HFFc6 (cell line): ENCODE measurements at regions not wholly inside any gene's neighbourhood (a gene's known extent, or its start where the extent isn't known, plus 50 kb on each side); places are given as distances from the start of the nearest gene placed in this dataset.
"Not testable (repeated sequence)": the region's sequence is repeated elsewhere in the genome, so short reads cannot be mapped to it uniquely, and the experiment has no call there.

ENCODE experiments used
- DNase-seq: peaks from one replicate; pipeline ENCODE4 v3.0.0-alpha.2; 2018
- H3K27ac Mint-ChIP-seq: 2 replicates; pipeline ENCODE4 v1.8.0; 2020; ENCODE audit warnings: mild to moderate bottlenecking, mixed read lengths
- H3K27me3 Mint-ChIP-seq: 2 replicates; pipeline ENCODE4 v1.8.0; 2021; ENCODE audit warnings: mild to moderate bottlenecking, moderate library complexity, mixed read lengths; ENCODE audit not compliant: insufficient read depth
- H3K36me3 Mint-ChIP-seq: 2 replicates; pipeline ENCODE4 v1.8.0; 2021; ENCODE audit warnings: low read depth, mixed read lengths
- H3K4me1 Mint-ChIP-seq: 2 replicates; pipeline ENCODE4 v1.8.0; 2020; ENCODE audit warnings: low read depth, mixed read lengths
- H3K4me3 Mint-ChIP-seq: 2 replicates; pipeline ENCODE4 v1.8.0; 2020; ENCODE audit warnings: mild to moderate bottlenecking, moderate library complexity, mixed read lengths
- H3K9me3 Mint-ChIP-seq: 2 replicates; pipeline ENCODE4 v1.8.0; 2020; ENCODE audit warnings: mild to moderate bottlenecking, mixed read lengths
- TF ChIP-seq, protein P1 (sequence below): fragments of 200-600 bp; sonication (generic); IDR thresholded peaks from 2 replicates; pipeline ENCODE4 v1.5.0; 2021; ENCODE audit warnings: antibody characterized with exemption, mild to moderate bottlenecking

DNA sequence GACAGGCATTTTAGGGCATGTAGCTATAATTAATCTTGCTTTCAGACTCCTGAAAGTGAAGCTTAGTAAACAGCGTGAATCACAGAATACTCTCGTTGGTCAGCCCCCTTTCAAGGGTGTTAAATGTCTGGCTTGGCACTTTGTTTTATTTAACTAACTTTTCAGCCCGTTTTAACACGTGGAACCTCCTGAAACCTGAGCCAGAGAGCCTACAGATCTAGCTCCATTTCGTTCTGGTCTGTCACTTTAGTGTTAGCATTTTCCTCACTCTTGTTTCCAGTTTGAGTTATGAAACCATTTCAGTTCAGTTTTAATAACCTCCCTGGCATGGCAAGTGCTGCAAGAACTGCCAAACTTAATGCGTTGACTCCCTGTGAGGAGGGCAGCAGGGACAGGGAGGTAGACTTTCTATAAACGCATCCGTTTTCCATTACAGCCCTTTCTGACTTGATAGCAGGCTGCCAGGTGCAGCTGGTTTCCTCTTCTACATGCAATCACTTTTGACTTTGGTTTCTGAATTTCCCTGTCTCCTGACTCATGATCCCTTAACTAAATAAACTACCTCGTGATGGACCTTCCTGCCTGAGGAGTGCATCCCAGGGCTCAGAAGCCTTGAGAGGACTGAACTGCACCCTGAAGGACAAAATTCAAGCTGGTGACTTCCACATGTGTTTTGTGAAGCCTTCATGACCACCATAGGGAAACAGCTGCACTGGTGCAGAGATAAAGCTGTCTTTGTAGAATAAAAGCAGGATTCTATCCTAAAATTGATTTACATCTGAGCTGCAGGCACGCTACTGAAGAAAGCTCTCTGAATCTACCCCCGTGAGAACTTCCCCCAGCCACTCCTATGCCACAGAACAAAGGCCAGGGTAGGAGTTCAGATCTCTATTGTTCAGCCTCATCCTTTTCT, 192.6 kb downstream of the DLEU7 start:
- Mint-ChIP-seq H3K27me3 (peaks cover 28% of the 10 kb centered on the region), H3K27ac (no peak overlapping the region), H3K36me3 (no peaks in the 10 kb centered on the region), H3K4me3 (no peak overlapping the region), H3K4me1 (no peaks in the 10 kb centered on the region), H3K9me3 (no peaks in the 10 kb centered on the region)
- no peak for DNase-seq
- TF ChIP-seq, protein P1, sequence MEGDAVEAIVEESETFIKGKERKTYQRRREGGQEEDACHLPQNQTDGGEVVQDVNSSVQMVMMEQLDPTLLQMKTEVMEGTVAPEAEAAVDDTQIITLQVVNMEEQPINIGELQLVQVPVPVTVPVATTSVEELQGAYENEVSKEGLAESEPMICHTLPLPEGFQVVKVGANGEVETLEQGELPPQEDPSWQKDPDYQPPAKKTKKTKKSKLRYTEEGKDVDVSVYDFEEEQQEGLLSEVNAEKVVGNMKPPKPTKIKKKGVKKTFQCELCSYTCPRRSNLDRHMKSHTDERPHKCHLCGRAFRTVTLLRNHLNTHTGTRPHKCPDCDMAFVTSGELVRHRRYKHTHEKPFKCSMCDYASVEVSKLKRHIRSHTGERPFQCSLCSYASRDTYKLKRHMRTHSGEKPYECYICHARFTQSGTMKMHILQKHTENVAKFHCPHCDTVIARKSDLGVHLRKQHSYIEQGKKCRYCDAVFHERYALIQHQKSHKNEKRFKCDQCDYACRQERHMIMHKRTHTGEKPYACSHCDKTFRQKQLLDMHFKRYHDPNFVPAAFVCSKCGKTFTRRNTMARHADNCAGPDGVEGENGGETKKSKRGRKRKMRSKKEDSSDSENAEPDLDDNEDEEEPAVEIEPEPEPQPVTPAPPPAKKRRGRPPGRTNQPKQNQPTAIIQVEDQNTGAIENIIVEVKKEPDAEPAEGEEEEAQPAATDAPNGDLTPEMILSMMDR, result no peak

DNA sequence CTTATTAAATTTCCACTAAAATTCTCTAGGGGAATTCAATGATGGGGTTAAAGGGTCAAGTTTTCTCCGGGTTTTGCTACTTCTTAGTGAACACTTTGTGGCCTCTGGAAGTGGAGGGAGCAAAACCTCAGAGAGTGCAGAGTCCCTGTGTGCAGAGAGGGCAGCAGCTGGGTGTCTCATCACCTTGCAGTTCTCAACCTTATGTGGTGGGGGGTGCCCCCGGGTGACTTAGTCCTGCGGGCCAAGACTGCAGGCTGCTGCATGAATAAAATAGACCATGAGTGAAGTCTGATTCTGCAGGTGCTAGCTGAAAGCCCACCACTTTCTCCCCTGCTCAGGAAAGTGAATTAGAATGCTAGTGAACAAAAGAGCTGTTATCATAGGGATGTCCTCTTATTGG, 191.6 kb downstream of the DLEU7 start:
- H3K4me1 Mint-ChIP-seq, result no peaks in the 10 kb centered on the region
- DNase-seq, result no peak
- TF ChIP-seq, protein P1, result no peak
- peaks cover 28% of the 10 kb centered on the region for H3K27me3 Mint-ChIP-seq
- no peak overlapping the region for H3K4me3 Mint-ChIP-seq
- H3K9me3 Mint-ChIP-seq, result no peaks in the 10 kb centered on the region
- no peak overlapping the region for H3K27ac Mint-ChIP-seq
- no peaks in the 10 kb centered on the region for H3K36me3 Mint-ChIP-seq

DNA sequence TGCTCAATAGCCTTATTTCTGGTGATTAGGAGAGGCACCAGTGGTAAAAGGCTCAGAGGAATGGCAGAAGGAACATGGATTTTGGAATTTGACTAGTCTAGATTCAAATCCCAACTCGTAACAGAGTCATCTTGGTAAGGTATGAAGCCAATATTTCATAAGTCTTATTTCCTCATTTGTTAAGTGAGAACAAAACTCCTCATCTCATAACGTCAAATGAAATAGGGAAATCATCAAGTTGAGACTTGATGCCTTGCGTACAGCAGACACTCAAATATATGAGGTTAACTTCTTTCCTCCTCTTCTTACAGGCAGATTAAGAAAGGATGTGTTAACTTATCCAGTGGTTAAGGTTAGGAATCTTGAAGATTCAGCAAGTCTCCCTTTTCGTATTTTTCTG, 189.2 kb downstream of the DLEU7 start:
- no peaks in the 10 kb centered on the region for H3K36me3 Mint-ChIP-seq
- TF ChIP-seq, protein P1, result no peak
- peaks cover 33% of the 10 kb centered on the region for H3K27me3 Mint-ChIP-seq
- H3K4me3 Mint-ChIP-seq, result no peak overlapping the region
- H3K4me1 Mint-ChIP-seq, result no peaks in the 10 kb centered on the region
- DNase-seq, result no peak
- H3K27ac Mint-ChIP-seq, result no peak overlapping the region
- H3K9me3 Mint-ChIP-seq, result no peaks in the 10 kb centered on the region

- H3K4me3 Mint-ChIP-seq, H3K36me3 Mint-ChIP-seq, H3K4me1 Mint-ChIP-seq, H3K9me3 Mint-ChIP-seq, H3K27ac Mint-ChIP-seq, DNase-seq: not testable (repeated sequence)
- peaks cover 24% of the 10 kb centered on the region for H3K27me3 Mint-ChIP-seq
Measured at GRCh38 chr13:50661881-50662280, 181.6 kb downstream of the DLEU7 start.

DNA sequence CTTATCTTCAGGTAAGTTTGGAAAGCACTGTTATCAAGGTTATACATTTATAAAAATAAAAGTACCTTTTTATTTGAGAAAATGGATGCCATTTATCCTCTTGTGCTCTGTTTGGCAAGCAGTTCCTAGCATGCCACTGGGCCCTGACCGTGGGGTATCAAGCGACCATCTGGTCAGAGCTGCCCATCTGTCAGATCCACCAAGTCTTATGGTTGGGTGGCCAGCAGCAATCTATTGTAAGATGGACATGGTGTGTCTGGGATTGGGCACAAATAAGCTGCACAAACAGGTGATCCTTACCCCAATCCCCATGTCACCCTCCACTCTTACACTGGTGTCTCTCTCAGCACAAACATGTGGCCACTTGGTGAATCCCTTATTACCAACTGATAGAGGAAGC, 178.5 kb downstream of the DLEU7 start:
- Mint-ChIP-seq H3K4me3 (no peak overlapping the region), H3K27me3 (peaks cover 28% of the 10 kb centered on the region), H3K36me3 (peaks cover 4% of the 10 kb centered on the region; the same call in 1 of the 2 replicates), H3K9me3 (peaks cover 4% of the 10 kb centered on the region), H3K4me1 (no peaks in the 10 kb centered on the region), H3K27ac (no peak overlapping the region)
- TF ChIP-seq, protein P1, result no peak
- no peak for DNase-seq

DNA sequence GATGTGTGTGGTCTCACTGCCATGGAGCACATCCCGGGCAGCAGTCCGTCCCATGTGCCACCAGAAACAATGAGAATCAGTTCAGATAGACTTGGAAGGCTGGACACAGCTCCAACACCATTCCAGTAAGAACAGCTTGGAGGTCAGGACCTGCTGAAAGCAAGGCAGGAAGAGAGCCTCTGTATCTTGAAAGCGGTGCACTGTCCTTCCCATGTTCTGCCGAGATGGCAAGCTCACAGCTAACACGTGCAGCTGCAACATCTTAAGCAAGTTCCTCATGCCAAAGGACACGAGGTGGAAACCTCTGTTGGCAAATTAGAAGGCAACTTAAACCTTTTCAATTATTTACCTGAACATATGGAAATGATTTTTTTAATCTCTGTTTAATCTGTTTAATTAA, 175.4 kb downstream of the DLEU7 start:
- H3K9me3 Mint-ChIP-seq, result no peaks in the 10 kb centered on the region
- peaks cover 11% of the 10 kb centered on the region for H3K4me1 Mint-ChIP-seq
- H3K27ac Mint-ChIP-seq, result no peak overlapping the region
- no peak overlapping the region for H3K4me3 Mint-ChIP-seq
- H3K27me3 Mint-ChIP-seq, result peaks cover 48% of the 10 kb centered on the region
- TF ChIP-seq, protein P1, result no peak
- DNase-seq, result no peak
- H3K36me3 Mint-ChIP-seq, result no peaks in the 10 kb centered on the region
